Activated CD4-positive, alpha-beta memory T cell treated with anti-CD3 and anti-CD28 coated beads, Interleukin-2, amount 10 ng/mL, durations not matched to agents 7 days and 5 days (primary cell): ENCODE measurements at regions not wholly inside any gene's neighbourhood (a gene's known extent, or its start where the extent isn't known, plus 50 kb on each side); places are given as distances from the start of the nearest gene placed in this dataset.
"Not testable (repeated sequence)": the region's sequence is repeated elsewhere in the genome, so short reads cannot be mapped to it uniquely, and the experiment has no call there.

Experiments used
- CTCF ChIA-PET: fragments of 350-600 bp; sonication (Branson Sonifier 250); formaldehyde crosslinking; loops from one replicate; lab custom pipeline; 2021; ENCODE audit warnings: antibody characterized with exemption, inconsistent platforms; lab: Charles Lee
- POLR2A ChIA-PET: fragments of 350-600 bp; sonication (Branson Sonifier 250); formaldehyde crosslinking; loops from one replicate; lab custom pipeline; 2021; ENCODE audit warnings: antibody characterized with exemption; lab: Charles Lee
- DNase-seq: peaks from one replicate; pipeline ENCODE4 v3.0.0-alpha.2; 2020
- H3K27ac Mint-ChIP-seq: one replicate; pipeline ENCODE4 v1.8.0; 2021; ENCODE audit warnings: mild to moderate bottlenecking, mixed read lengths
- H3K27me3 Mint-ChIP-seq: one replicate; pipeline ENCODE4 v1.8.0; 2021; ENCODE audit warnings: mixed read lengths
- H3K36me3 Mint-ChIP-seq: one replicate; pipeline ENCODE4 v1.8.0; 2021; ENCODE audit warnings: low read depth, mixed read lengths
- H3K4me1 Mint-ChIP-seq: one replicate; pipeline ENCODE4 v1.8.0; 2021; ENCODE audit warnings: mixed read lengths
- H3K4me3 Mint-ChIP-seq: one replicate; pipeline ENCODE4 v1.8.0; 2021; ENCODE audit warnings: mild to moderate bottlenecking, mixed read lengths
- H3K9me3 Mint-ChIP-seq: one replicate; pipeline ENCODE4 v1.8.0; 2021; ENCODE audit warnings: mixed read lengths

DNA sequence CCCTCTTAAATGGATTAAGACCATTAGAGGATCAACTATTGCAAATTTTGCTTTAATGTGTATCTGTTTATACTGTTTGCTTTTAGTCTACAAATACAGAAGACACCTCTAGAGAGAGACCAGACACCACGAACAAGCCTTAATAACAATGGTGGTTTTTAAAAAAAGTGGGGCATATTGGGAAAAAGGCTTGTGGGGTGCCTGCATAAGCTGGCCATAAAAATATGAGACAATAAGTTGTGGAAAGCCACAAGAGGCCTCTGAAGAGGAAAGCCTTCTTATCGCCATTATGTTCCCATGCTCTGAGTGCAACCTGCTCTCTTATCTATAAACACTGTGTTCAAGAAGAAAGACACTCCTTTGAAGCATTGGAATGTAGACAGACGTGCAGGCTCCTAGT, 52.0 kb upstream of the PRSS16 start:
- DNase-seq, H3K36me3 Mint-ChIP-seq, CTCF ChIA-PET, POLR2A ChIA-PET, H3K9me3 Mint-ChIP-seq, H3K27me3 Mint-ChIP-seq, H3K4me1 Mint-ChIP-seq, H3K27ac Mint-ChIP-seq, H3K4me3 Mint-ChIP-seq: not testable (repeated sequence)
